IMR-90 (cell line): ENCODE measurements at regions not wholly inside any gene's neighbourhood (a gene's known extent, or its start where the extent isn't known, plus 50 kb on each side); places are given as distances from the start of the nearest gene placed in this dataset.
A peak's percentile ranks its signal among the peaks of the same experiment; 100 is the strongest.

Experiments
- ATAC-seq: fragments of 200-7000 bp; cut with Tn5 transposase; 2 replicates; pipeline ENCODE4 v1.9.1; 2020; ENCODE audit warnings: low read depth, mild to moderate bottlenecking, moderate library complexity
- BruUV-seq: library from RNA; stranded (reverse); fragments of 400-500 nt; replicated peaks from 2 replicates; lab custom pipeline; 2021; lab: Mats Ljungman, UMichigan
- CTCF ChIA-PET: fragments of 300-600 bp; formaldehyde crosslinking; extraction: SDS; loops from one replicate; lab custom pipeline; 2021; ENCODE audit warnings: antibody characterized with exemption; lab: Yijun Ruan, JAX
- POLR2A ChIA-PET: fragments of 300-600 bp; sonication (Branson Sonifier 250); formaldehyde crosslinking; loops from one replicate; lab custom pipeline; 2022; ENCODE audit warnings: antibody characterized with exemption; ENCODE audit not compliant: unreplicated experiment; lab: Charles Lee
- DNase-seq: peaks from one replicate; pipeline ENCODE4 v3.0.0; 2013
- H2AFZ ChIP-seq: replicated peaks from 2 replicates; pipeline ENCODE3; 2013; ENCODE audit warnings: low read length, mild to moderate bottlenecking; ENCODE audit not compliant: poor library complexity
- H2AK5ac ChIP-seq: 2 replicates; pipeline ENCODE4 v1.6.1; 2013; ENCODE audit warnings: low read depth, low read length, inconsistent platforms
- H2AK9ac ChIP-seq: replicated peaks from 2 replicates; pipeline ENCODE3; 2013; ENCODE audit warnings: mild to moderate bottlenecking, low read depth, low read length, moderate library complexity; ENCODE audit not compliant: poor library complexity
- H2BK120ac ChIP-seq: 2 replicates; pipeline ENCODE4 v1.6.1; 2013; ENCODE audit warnings: low read depth, low read length, inconsistent platforms
- H2BK15ac ChIP-seq: 3 replicates; pipeline ENCODE4 v1.6.1; 2013; ENCODE audit warnings: low read depth, low read length, inconsistent platforms
- H2BK20ac ChIP-seq: 2 replicates; pipeline ENCODE4 v1.6.1; 2013; ENCODE audit warnings: low read depth, mild to moderate bottlenecking, inconsistent platforms, low read length, moderate library complexity
- H2BK5ac ChIP-seq: 2 replicates; pipeline ENCODE4 v1.6.1; 2013; ENCODE audit warnings: mild to moderate bottlenecking, low read depth, low read length, inconsistent platforms; ENCODE audit not compliant: poor library complexity, severe bottlenecking
- H3K14ac ChIP-seq: replicated peaks from 2 replicates; pipeline ENCODE4 v1.6.1; 2013; ENCODE audit warnings: low read depth, low read length, inconsistent platforms
- H3K18ac ChIP-seq: 2 replicates; pipeline ENCODE4 v1.6.1; 2013; ENCODE audit warnings: low read depth, low read length, control low read depth
- H3K23ac ChIP-seq: 2 replicates; pipeline ENCODE4 v1.6.1; 2013; ENCODE audit warnings: low read depth, low read length, inconsistent platforms
- H3K27ac ChIP-seq: 2 replicates; pipeline ENCODE4 v1.5.1; 2013; ENCODE audit warnings: mild to moderate bottlenecking, control low read depth, low read length; ENCODE audit not compliant: insufficient read depth
- H3K27me3 ChIP-seq: 2 replicates; pipeline ENCODE4 v1.6.1; 2013; ENCODE audit warnings: low read length; ENCODE audit not compliant: control insufficient read depth, insufficient read depth
- H3K36me3 ChIP-seq: 2 replicates; pipeline ENCODE4 v1.6.1; 2013; ENCODE audit warnings: low read length, mixed read lengths; ENCODE audit not compliant: control insufficient read depth, insufficient read depth
- H3K4ac ChIP-seq: 2 replicates; pipeline ENCODE4 v1.6.1; 2013; ENCODE audit warnings: low read depth, low read length, inconsistent platforms
- H3K4me1 ChIP-seq: 2 replicates; pipeline ENCODE4 v1.6.1; 2013; ENCODE audit warnings: low read length, mixed read lengths; ENCODE audit not compliant: control insufficient read depth, insufficient read depth
- H3K4me2 ChIP-seq: 2 replicates; pipeline ENCODE4 v1.6.1; 2013; ENCODE audit warnings: low read depth, mild to moderate bottlenecking, control low read depth, low read length, moderate library complexity
- H3K4me3 ChIP-seq: 2 replicates; pipeline ENCODE4 v1.5.1; 2013; ENCODE audit warnings: low read depth, mild to moderate bottlenecking, control low read depth, low read length, moderate library complexity; ENCODE audit not compliant: insufficient read depth
- H3K56ac ChIP-seq: 2 replicates; pipeline ENCODE4 v1.6.1; 2013; ENCODE audit warnings: low read length, inconsistent platforms; ENCODE audit not compliant: insufficient read depth; ENCODE audit errors: extremely low read depth
- H3K79me1 ChIP-seq, 2 experiments: 2 replicates each; pipeline ENCODE4 v1.6.1; 2013; ENCODE audit warnings: low read length in 2 of 2, inconsistent platforms in 1 of 2, low read depth in 1 of 2
- H3K9ac ChIP-seq: 2 replicates; pipeline ENCODE4 v1.6.1; 2013; ENCODE audit warnings: low read depth, low read length, control low read depth
- H3K9me1 ChIP-seq: 2 replicates; pipeline ENCODE4 v1.6.1; 2013; ENCODE audit warnings: low read length, inconsistent platforms; ENCODE audit not compliant: insufficient read depth
- H3K9me3 ChIP-seq: 2 replicates; pipeline ENCODE4 v1.6.1; 2013; ENCODE audit warnings: low read length; ENCODE audit not compliant: control insufficient read depth, insufficient read depth
- H4K20me1 ChIP-seq: 2 replicates; pipeline ENCODE4 v1.6.1; 2013; ENCODE audit warnings: low read length, inconsistent platforms; ENCODE audit not compliant: insufficient read depth
- H4K5ac ChIP-seq: 2 replicates; pipeline ENCODE4 v1.6.1; 2013; ENCODE audit warnings: mild to moderate bottlenecking, low read depth, low read length, control low read depth
- H4K8ac ChIP-seq, 2 experiments: 2 replicates each; pipeline ENCODE4 v1.6.1; 2013; ENCODE audit warnings: low read depth in 2 of 2, low read length in 2 of 2, control low read depth in 1 of 2, inconsistent platforms in 1 of 2
- H4K91ac ChIP-seq: 2 replicates; pipeline ENCODE4 v1.6.1; 2013; ENCODE audit warnings: low read depth, low read length, inconsistent platforms; ENCODE audit not compliant: insufficient read depth
- CEBPB ChIP-seq: IDR thresholded peaks from 2 replicates; pipeline ENCODE4 v1.6.1; 2012; ENCODE audit warnings: low read depth, low read length, improper control_type of control experiment
- MAFK ChIP-seq: IDR thresholded peaks from 2 replicates; pipeline ENCODE4 v1.6.1; 2012; ENCODE audit warnings: low read depth, low read length, improper control_type of control experiment
- WGBS, 2 experiments: methylation state at CpG; one replicate each; pipeline versions ENCODE4 v1.1.5 to v1.1.7; 2013; ENCODE audit warnings: missing lambda C conversion rate in 2 of 2; ENCODE audit not compliant: insufficient read length in 1 of 2; ENCODE audit errors: extremely low coverage in 2 of 2; 5-methylcytosine and 5-hydroxymethylcytosine counted together
- dilution Hi-C: fragments of 300-500 bp; cut with HindIII; formaldehyde crosslinking; loops from one replicate; pipeline ENCODE4 v1.14.3; 2018; ENCODE audit warnings: low sequenced_read_pairs; ENCODE audit not compliant: unreplicated experiment
- in situ Hi-C: fragments of 300-500 bp; cut with MboI; formaldehyde crosslinking; loops from 3 replicates; pipeline ENCODE4 v1.14.3; 2019; ENCODE audit warnings: low sequenced_read_pairs, inconsistent platforms, mixed read lengths
- intact Hi-C: fragments of 100-400 bp; cut with micrococcal nuclease; formaldehyde crosslinking; loops from 2 replicates; pipeline ENCODE4 v1.10.0; 2022
- TF ChIP-seq, protein P1 (sequence below): fragments of 150-350 bp; IDR thresholded peaks from 2 replicates; pipeline ENCODE4 v1.6.1; 2016; ENCODE audit warnings: low read depth, mild to moderate bottlenecking, low read length, moderate library complexity, borderline replicate concordance

DNA sequence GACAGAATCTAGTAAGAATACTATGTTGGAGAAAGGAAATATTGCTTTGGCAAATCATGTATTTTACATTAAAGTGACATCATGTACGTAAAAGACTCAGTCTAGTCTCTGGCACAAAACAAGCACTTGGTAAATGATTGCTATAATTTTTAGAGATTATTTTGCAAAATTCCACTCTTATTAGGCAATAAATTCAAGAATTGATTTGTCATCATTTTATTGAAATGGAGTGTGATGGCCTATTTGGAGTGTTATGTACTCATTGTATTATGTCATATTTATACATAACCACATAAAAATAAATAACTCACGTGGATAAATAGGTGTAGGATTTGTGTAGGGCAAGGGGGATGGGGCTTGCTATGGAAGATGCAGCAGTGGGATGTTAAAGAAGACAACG lies 70.0 kb upstream of the FYN start:
- dilution Hi-C loops, result no loop called here
- ATAC-seq, result no peak
- Histone ChIP-seq H3K4me3 (no peak overlapping the region), H3K27ac (no peak overlapping the region), H2BK20ac (no peak overlapping the region), H4K5ac (no peak overlapping the region), H3K9ac (no peak overlapping the region), H4K20me1 (no peaks in the 10 kb centered on the region), H2AFZ (no peak overlapping the region), H2BK120ac (no peak overlapping the region), H3K18ac (no peak overlapping the region), H3K4ac (no peak overlapping the region), H2BK15ac (no peak overlapping the region), H2AK9ac (no peak overlapping the region), H4K91ac (no peak overlapping the region), H3K9me3 (no peaks in the 10 kb centered on the region; the same call in 1 of the 2 replicates), H4K8ac (no peak overlapping the region), H3K14ac (no peak overlapping the region), H3K27me3 (peaks cover 8% of the 10 kb centered on the region; the same call in 1 of the 2 replicates), H3K4me2 (no peak overlapping the region), H2AK5ac (no peak overlapping the region), H3K36me3 (no peaks in the 10 kb centered on the region), H3K9me1 (no peaks in the 10 kb centered on the region), H3K4me1 (peaks cover 4% of the 10 kb centered on the region; the same call in 1 of the 2 replicates), H3K23ac (no peak overlapping the region), H3K56ac (no peak overlapping the region), H3K79me1 (no peaks in the 10 kb centered on the region), H2BK5ac (no peak overlapping the region)
- intact Hi-C loops, result no loop called here
- DNase-seq, result no peak
- TF ChIP-seq CEBPB (no peak), MAFK (peak; percentile 60)
- TF ChIP-seq, protein P1, sequence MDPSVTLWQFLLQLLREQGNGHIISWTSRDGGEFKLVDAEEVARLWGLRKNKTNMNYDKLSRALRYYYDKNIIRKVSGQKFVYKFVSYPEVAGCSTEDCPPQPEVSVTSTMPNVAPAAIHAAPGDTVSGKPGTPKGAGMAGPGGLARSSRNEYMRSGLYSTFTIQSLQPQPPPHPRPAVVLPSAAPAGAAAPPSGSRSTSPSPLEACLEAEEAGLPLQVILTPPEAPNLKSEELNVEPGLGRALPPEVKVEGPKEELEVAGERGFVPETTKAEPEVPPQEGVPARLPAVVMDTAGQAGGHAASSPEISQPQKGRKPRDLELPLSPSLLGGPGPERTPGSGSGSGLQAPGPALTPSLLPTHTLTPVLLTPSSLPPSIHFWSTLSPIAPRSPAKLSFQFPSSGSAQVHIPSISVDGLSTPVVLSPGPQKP, result no peak
- no CpG with 5 or more reads among the region's 3 CpGs for WGBS, 2 experiments
- in situ Hi-C loops, result no loop called here
- ChIA-PET POLR2A (no interaction called here), CTCF (no interaction called here)
- no TSS peak for BruUV-seq
